ENCODE measurements at regions not wholly inside any gene's neighbourhood (a gene's known extent, or its start where the extent isn't known, plus 50 kb on each side); places are given as distances from the start of the nearest gene placed in this dataset.

DNA sequence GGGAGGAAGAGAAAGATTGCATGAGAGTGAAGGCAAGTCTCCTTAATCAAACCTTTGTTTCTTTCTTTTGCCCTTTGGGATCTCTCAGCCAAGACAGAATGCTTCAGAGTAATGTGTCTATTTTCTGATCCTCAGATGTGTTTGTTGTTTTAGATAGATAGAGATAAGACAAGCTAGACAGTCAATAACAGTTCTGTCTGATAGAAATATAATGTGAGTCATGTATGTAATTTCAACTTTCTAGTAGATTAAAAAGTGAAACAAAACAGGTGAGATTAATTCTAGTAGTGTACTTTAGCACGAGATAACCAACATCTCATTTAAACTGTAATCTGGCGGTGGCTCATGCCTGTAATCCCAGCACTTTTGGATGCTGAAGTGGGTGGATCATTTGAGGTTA, 159.2 kb downstream of the GATA3 start:
- H3K27ac ChIP-seq (ENCODE audit: low read depth in 1 of 2, low read length in 2 of 2): no peak overlapping the region
- no peak for DNase-seq
- H3K4me3 ChIP-seq (ENCODE audit: low read length): no peak overlapping the region
- no peak overlapping the region for H3K27ac Mint-ChIP-seq
- TF ChIP-seq, protein P1, sequence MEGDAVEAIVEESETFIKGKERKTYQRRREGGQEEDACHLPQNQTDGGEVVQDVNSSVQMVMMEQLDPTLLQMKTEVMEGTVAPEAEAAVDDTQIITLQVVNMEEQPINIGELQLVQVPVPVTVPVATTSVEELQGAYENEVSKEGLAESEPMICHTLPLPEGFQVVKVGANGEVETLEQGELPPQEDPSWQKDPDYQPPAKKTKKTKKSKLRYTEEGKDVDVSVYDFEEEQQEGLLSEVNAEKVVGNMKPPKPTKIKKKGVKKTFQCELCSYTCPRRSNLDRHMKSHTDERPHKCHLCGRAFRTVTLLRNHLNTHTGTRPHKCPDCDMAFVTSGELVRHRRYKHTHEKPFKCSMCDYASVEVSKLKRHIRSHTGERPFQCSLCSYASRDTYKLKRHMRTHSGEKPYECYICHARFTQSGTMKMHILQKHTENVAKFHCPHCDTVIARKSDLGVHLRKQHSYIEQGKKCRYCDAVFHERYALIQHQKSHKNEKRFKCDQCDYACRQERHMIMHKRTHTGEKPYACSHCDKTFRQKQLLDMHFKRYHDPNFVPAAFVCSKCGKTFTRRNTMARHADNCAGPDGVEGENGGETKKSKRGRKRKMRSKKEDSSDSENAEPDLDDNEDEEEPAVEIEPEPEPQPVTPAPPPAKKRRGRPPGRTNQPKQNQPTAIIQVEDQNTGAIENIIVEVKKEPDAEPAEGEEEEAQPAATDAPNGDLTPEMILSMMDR (IDR thresholded peaks at IDR 0.05): no peak
- H3K9me3 ChIP-seq (ENCODE audit: control insufficient read depth in 1 of 2, insufficient read depth in 1 of 2, low read length in 2 of 2): no peaks in the 10 kb centered on the region
- no peaks in the 10 kb centered on the region for H3K36me3 Mint-ChIP-seq (ENCODE audit: low read depth)
- peaks cover under 1% of the 10 kb centered on the region for H3K9me3 Mint-ChIP-seq
- ChIA-PET POLR2A (no interaction called here), CTCF (no interaction called here)
- H3K4me1 Mint-ChIP-seq (ENCODE audit: low read depth): peaks cover 8% of the 10 kb centered on the region
- no peak overlapping the region for H3K4me3 Mint-ChIP-seq
- no peak for ATAC-seq (ENCODE audit: poor library complexity)
- no peaks in the 10 kb centered on the region for H3K27me3 Mint-ChIP-seq
- intact Hi-C loops (cut with DNase I, micrococcal nuclease): no loop called here
- H3K36me3 ChIP-seq (ENCODE audit: insufficient read depth, low read length): no peaks in the 10 kb centered on the region
- peaks cover 16% of the 10 kb centered on the region for H3K4me1 ChIP-seq (ENCODE audit: insufficient read depth, low read length)
- no peaks in the 10 kb centered on the region for H3K27me3 ChIP-seq (ENCODE audit: control insufficient read depth in 1 of 2, insufficient read depth in 2 of 2, low read length in 2 of 2)

DNA sequence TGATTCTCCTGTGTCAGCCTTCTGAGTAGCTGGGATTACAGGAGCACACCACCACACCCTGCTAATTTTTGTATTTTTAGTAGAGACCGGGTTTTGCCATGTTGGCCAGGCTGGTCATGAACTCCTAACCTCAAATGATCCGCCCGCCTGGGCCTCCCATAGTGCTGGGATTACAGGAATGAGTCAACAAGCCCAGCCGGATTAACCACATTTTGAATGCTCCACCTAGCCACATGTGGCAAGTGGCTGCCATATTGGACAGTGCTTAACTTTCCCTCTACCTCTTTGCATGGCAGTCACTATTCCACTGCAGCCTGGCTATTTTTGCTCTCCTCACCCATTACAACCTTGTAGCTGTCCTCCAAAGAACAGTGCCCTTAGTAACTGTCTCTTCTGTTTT, 160.1 kb downstream of the GATA3 start:
- DNase-seq (no peak), ATAC-seq (ENCODE audit: poor library complexity) (no peak)
- H3K27me3 Mint-ChIP-seq: no peaks in the 10 kb centered on the region
- TF ChIP-seq, protein P1 (IDR thresholded peaks at IDR 0.05): no peak
- ChIA-PET CTCF (no interaction called here), POLR2A (no interaction called here)
- Histone ChIP-seq H3K4me3 (ENCODE audit: low read length) (no peak overlapping the region), H3K27ac (ENCODE audit: low read depth in 1 of 2, low read length in 2 of 2) (no peak overlapping the region), H3K4me1 (ENCODE audit: insufficient read depth, low read length) (peaks cover 16% of the 10 kb centered on the region), H3K27me3 (ENCODE audit: control insufficient read depth in 1 of 2, insufficient read depth in 2 of 2, low read length in 2 of 2) (no peaks in the 10 kb centered on the region), H3K36me3 (ENCODE audit: insufficient read depth, low read length) (no peaks in the 10 kb centered on the region), H3K9me3 (ENCODE audit: control insufficient read depth in 1 of 2, insufficient read depth in 1 of 2, low read length in 2 of 2) (no peaks in the 10 kb centered on the region)
- no peak overlapping the region for H3K27ac Mint-ChIP-seq
- H3K4me3 Mint-ChIP-seq: no peak overlapping the region
- intact Hi-C loops (cut with DNase I, micrococcal nuclease): no loop called here
- no peaks in the 10 kb centered on the region for H3K36me3 Mint-ChIP-seq (ENCODE audit: low read depth)
- peaks cover 8% of the 10 kb centered on the region for H3K4me1 Mint-ChIP-seq (ENCODE audit: low read depth)
- peaks cover 3% of the 10 kb centered on the region for H3K9me3 Mint-ChIP-seq

DNA sequence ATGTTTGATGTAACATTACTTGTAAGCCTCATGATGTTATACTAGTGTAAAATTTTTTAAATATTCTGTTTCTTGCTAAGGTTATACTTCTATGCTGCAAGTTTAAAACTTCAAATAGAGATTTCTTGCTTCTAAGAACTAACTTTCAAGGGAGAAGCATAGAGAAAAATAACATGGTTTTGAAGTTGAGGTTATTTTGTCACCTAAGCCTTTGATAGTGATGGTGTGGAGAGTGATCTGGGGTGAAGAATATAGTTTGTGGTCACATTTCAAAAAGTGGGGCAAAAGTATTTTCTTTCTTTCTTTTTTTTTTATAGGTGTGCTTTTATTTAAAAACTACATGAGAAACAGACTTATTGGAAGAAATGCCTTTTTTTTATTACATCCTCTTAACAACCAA, 162.4 kb downstream of the GATA3 start:
- Histone ChIP-seq H3K27me3 (ENCODE audit: control insufficient read depth in 1 of 2, insufficient read depth in 2 of 2, low read length in 2 of 2) (no peaks in the 10 kb centered on the region), H3K36me3 (ENCODE audit: insufficient read depth, low read length) (no peaks in the 10 kb centered on the region), H3K9me3 (ENCODE audit: control insufficient read depth in 1 of 2, insufficient read depth in 1 of 2, low read length in 2 of 2) (no peaks in the 10 kb centered on the region), H3K27ac (ENCODE audit: low read depth in 1 of 2, low read length in 2 of 2) (no peak overlapping the region), H3K4me1 (ENCODE audit: insufficient read depth, low read length) (peaks cover 16% of the 10 kb centered on the region), H3K4me3 (ENCODE audit: low read length) (no peak overlapping the region)
- H3K27me3 Mint-ChIP-seq: no peaks in the 10 kb centered on the region
- DNase-seq (peak in 1 of 14 experiments; percentile 19), ATAC-seq (ENCODE audit: poor library complexity) (no peak)
- peaks cover 3% of the 10 kb centered on the region for H3K9me3 Mint-ChIP-seq
- H3K4me3 Mint-ChIP-seq: no peak overlapping the region
- TF ChIP-seq, protein P1 (IDR thresholded peaks at IDR 0.05): no peak
- no peaks in the 10 kb centered on the region for H3K36me3 Mint-ChIP-seq (ENCODE audit: low read depth)
- POLR2A ChIA-PET: no interaction called here
- no peak overlapping the region for H3K27ac Mint-ChIP-seq
- H3K4me1 Mint-ChIP-seq (ENCODE audit: low read depth): peaks cover 8% of the 10 kb centered on the region
- CTCF ChIA-PET: interaction anchor here (1.5 kb wide), 1 partner anchor 15 kb away, joined by 6 read pairs; no protein-coding TSS in a partner anchor
- intact Hi-C loops (cut with DNase I, micrococcal nuclease): no loop called here

Measured in CD4-positive, alpha-beta T cell (primary cell).